ENCODE measurements at regions not wholly inside any gene's neighbourhood (a gene's known extent, or its start where the extent isn't known, plus 50 kb on each side); places are given as distances from the start of the nearest gene placed in this dataset.

DNA sequence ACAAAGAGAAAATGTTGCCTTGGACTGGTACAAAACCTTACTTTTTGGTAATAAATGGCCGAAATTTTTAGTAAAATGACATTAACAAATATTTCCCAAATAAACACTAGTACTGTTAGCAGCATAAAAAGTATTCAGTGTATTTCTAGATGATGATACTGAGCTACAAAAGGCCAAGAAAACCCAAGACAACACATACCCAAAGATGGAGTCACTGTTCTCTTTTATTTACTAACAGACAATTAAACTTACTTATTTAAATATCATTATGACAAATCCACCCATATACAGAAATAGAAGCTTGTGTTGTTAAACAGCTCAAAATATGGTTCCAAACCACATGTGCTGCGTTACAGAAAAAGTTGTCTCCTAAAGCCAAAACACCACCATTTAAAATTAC is 239.9 kb downstream of the ZEB2 start:
- DNase-seq: no peak

DNA sequence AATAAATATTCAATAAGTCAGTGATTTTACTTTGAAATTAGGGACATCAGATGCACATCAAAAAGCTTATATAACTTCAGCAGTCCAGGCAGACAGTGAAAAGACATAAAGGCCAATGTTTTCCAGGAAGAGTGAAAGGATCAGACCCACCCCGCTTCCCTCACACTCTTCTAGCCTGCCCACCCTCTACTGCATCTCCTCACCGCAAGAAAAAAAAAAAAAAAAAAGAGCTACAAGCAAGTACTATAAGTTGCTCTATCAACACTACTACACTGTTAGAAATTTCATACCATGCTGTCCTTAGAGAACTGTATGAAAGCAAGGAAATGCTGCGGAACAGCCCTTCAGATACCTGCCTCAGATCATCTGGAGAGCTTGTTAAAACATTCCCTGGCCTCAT is 240.8 kb downstream of the ZEB2 start:
- no peak for DNase-seq

DNA sequence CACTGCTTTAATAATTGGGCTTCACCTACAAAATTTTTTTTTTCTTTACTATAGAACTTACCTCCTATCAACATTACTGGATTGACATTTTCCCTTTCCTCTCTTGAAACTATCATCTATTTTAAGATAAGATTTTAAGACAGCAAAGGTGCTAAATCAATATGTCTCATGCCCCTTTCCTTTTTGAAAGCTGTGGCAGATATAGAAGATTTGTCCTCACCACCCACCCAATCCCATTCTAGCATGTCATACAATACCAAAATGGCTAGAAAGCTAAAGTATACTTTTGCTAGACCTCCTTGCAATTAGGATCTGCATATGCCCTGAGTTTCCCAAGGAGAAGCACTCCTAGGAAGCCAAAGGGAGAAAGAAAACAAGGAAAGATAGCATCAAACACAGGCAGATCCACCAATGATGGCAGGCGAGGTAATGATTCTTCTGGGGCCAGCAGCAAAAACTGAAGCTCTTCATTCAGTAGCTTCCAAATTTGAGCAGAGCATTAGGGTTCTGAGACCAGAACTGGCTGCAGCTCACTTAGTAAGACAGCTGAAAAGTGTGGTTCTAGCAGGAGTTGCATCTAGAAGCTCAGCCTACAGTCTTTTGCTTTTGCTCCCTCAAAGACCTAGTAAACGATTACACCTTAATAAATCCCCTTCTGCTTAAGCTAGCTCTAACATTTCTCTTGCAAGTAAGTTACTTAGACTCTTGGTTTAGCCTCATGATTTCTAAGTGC is 242.1 kb downstream of the ZEB2 start:
- no peak for DNase-seq

DNA sequence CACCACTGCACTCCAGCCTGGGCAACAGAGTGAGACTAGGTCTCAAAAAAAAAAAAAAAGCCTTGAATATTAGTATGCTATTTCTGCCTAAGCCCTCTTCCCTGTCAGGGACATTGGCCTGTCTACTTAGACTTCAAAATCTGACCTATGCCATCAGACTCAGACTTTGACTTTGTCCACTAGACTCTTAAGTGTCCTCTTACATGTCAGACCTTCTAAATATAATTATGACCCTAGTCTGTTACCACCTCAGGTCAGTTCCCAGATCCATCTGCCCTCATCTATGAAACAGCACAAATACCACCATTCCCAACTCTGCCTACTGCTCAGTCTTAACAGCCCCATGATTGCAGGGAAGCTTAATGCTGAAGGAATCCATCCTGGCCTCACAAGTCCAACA is 244.6 kb downstream of the ZEB2 start:
- no peak for DNase-seq

DNA sequence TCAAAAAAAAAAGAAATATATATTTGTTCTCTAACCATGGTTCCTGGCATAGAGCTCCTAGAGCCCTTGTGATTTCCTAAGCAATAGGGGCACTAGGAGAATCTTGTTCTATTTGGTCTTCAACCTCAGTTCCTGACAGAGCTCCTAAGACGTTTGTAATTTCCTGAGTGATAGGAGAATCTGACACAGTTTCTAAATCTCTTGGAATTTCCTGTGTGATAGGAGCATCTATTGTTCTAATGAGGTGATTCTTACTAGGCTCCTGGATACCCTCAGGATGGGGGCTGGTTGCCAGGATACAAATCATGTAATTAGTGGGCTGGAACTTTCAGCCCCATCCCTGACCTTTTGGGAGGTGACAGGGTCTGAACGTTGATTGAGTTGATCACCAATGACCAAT is 245.8 kb downstream of the ZEB2 start:
- DNase-seq: no peak

DNA sequence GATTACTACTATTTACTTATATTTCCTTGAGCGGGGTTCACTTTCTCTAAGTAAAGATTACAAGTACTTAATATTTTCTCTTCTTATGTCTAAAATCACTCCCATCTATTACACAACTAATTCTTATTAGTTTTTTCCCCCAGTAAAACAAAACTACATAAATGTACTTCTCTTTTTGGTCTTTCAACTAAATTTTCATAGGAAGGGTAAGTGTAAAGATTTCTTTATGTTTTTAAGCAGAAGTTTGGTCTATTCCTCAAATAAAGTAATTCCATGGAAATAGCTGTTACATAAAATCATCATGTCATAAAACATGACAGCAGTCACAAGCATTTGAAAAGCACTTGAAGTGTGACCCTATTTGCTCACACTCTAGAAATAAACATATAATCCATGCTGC is 249.0 kb downstream of the ZEB2 start:
- DNase-seq: no peak

DNA sequence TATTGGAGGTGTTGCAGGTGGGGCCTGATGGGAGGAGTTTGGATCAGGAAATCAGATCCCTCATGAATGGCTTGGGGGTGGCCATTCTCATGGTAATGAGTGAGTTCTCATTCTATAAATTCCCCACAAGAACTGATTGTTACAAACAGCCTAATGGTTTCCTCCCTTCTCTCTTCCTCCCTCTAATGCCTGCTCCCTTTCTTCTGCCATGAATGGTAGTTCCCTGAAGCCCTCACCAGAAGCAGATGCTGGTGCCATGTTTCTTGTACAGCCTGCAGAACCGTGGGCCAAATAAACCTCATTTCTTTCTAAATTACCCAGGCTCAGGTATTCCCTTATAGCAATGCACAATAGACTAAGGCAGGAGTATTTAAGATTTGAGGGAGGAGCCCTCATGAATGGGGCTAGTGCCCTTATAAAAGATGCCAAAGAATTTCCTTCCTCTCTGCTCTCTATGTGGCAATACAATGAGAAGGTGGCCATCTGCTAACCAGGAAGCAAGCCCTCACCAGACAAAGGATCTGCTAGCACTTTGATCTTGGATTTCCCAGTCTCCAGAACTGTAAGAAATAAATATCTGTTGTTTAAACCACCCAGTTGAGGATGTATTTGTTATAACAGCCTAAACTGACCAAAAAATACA is 251.8 kb downstream of the ZEB2 start:
- no peak for DNase-seq

DNA sequence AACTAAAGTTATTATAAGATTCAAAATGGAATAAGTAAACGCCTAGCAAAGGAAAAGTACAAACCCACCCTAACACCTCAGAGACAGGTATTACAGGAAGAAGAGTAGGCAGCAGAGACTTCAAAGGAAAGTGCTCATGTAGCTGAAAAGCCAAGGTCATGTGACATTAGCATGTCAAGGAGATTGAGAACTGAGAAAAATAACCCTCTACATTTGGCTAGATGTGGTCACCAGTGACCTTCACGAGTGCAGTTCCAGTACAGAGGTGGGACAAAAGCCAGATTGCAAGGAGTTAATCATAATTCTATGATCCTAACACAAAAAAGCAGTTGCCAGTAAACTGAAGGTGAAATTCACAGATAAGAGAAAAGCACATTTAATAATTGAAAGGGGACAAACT is 252.7 kb downstream of the ZEB2 start:
- DNase-seq: no peak

DNA sequence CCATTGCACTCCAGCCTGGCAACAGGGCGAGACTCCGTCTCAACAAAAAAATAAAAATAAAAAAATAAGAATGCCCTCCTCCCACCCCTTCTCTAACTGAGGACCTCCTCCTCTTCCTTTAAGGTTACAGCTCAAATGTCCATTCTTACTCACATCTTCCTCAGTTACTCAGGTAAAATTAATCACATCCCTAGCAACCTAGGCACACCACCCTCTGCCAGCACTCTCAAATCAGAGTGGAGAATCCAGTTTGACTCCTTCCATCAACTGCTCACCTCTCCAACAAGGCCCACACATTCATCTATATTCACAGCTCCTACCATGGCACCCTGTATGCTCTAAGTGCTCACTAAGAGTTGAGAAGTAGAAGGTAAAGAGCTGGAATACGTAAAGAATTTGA is 254.3 kb downstream of the ZEB2 start:
- DNase-seq: no peak

DNA sequence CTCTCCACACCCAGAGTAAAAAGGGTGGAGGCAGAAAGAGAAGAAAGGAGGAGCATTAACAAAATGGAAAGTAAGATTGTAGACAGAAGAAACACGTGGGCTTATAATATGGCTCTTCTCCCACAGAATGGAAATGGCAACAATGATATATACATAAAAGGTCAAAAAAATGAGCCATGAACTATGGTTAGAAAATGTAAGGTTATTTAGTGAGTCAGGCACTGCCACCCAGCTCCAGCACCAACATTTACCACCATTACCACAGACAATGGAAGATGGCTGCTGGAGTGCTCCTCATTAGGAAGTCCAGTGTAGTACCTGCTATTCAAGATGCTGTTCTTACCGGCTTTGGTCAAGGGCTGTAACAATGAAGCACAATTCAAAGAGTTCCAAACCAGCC is 258.0 kb downstream of the ZEB2 start:
- DNase-seq: no peak

DNA sequence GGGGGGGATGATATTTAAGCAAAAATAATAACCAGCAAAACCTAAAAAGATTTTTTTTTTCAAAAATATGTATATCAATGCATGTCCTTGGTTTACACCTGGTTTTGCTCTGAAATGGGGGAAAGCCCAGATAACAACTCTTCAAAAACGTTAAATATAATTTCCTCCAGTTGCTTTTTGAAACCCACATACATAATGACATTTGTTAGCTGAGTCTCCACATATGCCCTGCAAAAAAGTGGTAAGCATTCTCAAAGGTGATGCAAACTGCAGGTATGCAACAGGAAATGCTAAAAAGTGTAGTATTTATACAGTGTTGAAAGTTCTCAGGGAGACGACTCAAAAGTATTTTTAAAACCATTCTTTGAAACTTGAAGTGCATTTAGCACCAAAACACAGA is 258.6 kb downstream of the ZEB2 start:
- no peak for DNase-seq

DNA sequence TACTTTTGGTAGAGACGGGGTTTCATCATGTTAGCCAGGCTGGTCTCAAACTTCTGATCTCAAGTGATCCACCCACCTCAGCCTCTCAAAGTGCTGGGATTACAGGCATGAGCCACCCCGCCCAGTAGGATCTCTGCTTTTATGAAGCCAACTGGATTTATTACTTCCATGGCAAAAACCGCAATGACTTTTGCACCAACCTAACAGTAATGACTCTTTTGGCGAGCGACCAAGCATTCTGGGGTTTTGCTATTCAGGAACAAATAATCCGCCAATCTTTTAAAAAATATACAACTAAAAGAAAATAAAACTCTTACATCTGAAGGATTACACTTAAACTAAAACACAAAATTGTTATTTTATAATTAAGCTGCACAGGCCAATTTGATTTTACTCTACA is 260.6 kb downstream of the ZEB2 start:
- no peak for DNase-seq

DNA sequence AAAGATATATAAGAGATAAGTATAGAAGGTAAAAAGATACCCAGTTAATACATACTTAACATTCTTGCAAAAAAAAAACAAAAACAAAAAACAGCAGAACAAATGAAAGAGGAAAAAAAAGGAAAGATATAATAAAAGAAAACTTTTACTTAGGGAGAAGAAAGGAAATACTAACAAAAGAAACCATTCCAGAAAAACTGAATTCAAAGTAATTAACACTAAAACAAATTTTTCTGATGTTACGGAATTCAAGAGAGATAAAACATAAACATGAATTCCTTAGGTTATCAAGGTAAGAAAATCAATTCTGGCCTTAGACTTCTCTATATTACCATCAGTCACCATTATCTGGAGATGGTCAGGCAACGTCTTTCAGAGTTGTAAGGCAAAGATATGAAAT is 261.8 kb downstream of the ZEB2 start:
- no peak for DNase-seq

DNA sequence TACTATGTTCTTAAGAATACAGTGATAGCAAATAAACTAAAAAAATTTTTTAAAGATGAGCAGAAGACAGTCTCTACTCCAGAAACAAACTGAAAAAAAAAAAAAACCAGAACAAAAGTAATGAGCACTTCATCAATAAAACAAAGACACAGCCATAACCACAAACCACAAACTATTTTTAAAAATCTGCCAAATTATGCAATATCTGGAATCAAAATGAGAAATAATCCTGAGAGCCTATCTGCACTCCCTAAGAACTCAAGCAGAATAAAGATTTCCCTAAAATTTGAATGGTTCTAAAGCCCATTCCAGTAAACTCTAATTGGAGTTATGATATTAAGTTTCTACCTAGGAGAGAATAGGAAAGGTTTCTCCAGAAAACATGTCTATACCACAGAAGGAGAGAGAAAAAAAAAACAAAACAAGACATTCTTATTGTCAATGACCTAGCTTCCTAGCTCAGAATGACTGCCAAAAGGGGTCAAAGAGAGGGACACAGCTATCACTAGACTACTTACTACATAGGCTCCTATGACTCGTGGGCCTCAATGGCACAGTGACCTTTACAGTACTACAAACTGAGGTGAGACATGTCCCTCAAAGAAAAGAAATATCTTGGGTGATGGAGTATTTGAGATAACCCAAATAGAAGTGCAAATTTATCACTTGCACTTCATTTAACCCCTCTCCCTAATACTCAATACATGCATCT is 262.8 kb downstream of the ZEB2 start:
- no peak for DNase-seq

DNA sequence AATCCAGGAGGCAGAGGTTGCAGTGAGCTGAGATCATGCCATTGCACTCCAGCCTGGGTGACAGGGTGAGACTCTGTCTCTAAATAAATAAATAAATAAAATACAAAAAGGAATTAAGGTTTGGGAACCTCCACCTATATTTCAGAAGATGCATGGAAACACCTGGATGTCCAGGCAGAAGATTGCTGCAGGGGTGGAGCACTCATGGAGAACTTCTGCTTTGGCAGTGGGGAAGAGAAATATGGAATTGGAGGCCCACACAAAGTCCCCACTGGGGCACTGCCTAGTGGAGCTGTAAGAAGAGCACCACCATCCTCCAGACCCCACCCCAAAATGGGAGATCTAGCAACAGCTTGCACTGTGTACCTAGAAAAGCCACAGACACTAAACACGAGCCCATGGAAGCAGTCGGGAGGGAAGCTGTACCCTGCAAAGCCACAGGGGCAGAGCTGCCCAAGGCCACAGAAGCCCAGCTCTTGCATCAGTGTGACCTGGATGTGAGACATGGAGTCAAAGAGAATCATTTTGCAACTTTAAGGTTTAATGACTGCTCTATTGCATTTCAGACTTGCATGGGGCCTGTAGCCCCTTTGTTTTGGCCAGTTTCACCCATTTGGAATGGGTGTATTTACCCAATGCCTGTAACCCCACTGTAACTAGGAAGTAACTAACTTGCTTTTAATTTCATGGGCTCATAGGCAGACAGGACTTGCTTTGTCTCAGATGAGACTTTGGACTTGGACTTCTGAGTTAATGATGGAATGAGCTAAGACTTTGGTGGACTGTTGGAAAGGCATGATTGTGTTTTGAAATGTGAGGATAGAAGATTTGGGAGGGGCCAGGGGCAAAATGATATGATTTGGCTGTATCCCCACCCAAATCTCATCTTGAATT is 265.3 kb downstream of the ZEB2 start:
- no peak for DNase-seq

DNA sequence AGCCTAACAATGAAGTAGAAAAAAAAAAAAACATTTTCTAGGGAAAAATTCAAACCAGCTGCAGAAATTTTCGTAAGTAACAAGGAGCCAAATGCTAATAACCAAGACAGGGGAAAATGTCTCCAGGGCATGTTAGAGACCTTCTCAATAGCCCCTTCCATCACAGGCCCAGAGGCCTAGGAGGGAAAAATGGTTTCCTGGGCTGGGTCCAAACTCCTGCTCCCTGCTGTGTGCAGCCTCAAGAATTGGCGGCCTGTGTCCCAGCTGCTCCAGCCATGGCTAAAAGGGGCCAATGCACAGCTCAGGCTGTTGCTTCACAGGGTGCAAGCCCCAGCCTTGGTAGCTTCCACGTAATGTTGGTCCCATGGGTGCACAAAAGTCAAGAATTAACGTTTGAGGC is 266.2 kb downstream of the ZEB2 start:
- no peak for DNase-seq

DNA sequence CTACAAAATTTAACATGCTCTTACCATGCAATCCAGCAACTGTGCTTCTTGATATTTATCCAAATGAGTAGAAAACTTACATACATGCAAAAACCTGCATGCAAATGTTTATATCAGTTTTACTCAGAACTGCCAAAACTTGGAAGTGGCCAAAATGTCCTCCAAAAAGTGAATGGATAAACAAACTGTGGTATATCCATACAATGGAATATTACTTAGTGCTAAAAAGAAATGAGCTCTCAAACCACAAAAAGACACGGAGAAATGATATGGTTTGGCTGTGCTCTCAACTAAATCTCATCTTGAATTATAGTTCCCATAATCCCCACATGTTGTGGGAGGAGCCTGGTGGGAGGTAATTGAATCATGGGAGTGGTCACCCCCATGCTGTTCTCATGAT is 267.2 kb downstream of the ZEB2 start:
- DNase-seq: no peak

DNA sequence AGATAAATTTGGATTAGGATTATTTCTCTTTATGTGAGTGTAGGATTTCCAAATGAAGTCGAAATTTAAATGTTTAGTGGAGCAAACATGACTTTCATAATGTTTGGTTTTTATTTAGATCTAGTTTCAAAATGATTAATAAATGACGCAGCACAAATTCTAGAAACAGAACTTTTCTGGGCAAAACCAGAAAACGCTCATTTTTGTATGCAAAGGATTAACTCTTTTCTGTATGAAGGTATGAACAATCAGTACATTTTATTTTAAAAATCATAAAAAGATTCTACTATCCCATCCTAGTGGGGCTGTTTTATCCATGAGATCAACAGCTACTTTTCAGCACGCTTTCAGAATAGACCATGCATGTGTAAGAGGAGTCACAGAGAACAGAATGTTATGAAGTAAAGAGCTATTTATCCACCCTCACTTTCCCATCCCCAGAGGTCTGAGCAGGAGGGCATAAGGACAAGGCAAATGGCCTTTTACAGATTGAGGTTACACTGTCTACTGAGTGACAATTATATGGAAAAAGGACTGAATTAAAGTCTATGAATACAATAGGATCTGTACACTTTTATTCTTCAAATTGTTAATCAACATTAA is 270.8 kb downstream of the ZEB2 start:
- no peak for DNase-seq

DNA sequence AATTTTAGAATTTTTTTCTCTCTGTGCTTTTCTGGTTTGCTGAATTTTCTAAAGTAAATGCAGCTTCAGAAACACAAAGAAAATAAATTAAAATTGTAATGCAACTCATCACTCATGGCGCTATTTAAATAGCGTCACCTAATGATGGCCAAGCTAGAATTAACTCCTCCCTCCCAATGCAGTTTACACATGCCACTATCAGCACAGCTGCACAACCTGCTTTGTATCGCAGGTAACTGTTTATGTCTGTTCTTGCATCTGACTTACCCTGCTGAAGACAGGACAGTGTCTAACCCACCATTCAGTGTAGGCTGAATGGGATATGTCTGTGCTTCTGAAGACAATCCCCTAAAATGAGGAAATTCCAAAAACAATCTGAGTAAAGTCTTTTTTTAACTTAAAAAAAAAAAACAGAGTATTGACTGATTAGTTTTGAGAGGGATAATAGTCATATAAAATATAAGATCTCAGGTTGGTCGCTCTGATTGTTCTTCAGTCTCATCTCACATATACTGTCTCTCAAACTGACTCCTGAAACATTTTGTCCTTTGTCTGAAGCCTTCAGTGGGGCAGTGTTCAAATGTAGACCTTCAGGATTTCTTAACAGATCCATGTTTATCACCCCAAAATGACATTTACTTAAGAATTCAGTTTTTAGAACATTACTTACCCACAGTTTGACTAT is 271.4 kb downstream of the ZEB2 start:
- no peak for DNase-seq

DNA sequence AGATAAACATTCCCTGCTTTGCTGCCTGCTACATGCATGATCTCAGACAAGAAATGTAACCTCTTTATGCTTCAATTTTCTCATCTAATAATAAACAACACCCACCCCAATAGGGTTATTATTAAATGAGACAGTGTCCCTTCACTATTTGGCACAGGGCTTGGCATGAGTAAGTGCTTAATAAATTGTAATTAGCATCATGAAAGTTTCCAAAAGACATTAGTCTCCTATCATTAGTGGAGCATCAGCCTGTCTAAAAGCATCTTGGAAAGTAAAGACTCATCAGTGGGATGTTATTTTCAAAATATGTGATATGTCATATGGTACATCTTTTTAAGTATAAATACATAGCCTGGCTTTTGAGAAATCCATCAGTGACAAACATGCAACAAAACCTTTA is 275.0 kb downstream of the ZEB2 start:
- no peak for DNase-seq

DNA sequence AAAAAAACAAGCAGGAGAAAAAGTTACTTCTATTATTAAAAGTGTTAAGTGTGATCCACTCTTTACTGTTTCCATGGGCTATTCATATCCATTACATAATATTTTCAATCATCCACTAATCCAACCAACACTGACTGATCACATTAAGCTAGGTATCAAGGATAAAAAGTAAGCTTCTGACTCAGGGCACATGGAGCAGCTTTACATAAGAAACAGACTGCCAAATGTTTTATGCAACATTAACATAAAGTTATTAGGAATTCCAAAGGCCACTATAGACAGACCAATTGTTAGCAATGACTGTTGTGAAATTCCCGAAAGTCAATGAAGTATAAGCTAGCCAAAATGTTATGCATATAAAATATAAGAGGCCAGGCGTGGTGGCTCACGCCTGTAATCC is 277.6 kb downstream of the ZEB2 start:
- DNase-seq: no peak

DNA sequence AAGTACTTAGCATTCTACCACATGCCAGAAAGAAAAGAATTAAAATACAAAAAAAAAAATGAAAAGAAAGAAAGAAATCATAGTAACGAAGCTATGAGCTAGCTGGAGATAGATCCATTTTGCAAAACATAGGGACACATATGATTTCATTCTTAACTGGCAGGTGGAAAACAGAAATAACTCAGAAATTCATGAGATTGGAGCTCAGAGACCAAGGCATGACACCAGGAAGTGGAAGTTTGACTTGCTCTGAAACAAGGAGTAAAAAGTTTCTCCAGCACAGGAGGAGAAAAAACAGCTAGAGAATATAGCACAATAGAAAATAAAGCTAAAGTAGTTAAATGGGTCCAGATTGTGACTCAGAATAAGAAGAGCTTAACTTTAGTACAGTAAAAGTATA is 278.1 kb downstream of the ZEB2 start:
- no peak for DNase-seq
